ENCODE measurements at regions not wholly inside any gene's neighbourhood (a gene's known extent, or its start where the extent isn't known, plus 50 kb on each side); places are given as distances from the start of the nearest gene placed in this dataset.

GRCh38 chr11:104329078-104329665 is 165.2 kb upstream of the PDGFD start:
- TF ChIP-seq EGR1 (IDR thresholded peaks at IDR 0.05), result no peak
- no peak for TF ChIP-seq MAX (IDR thresholded peaks at IDR 0.05)
- no peak for TF ChIP-seq TAF1 (IDR thresholded peaks at IDR 0.05; ENCODE audit: low read depth)
- TF ChIP-seq EP300 (IDR thresholded peaks at IDR 0.05; ENCODE audit: borderline replicate concordance), result no peak
- no peak for TF ChIP-seq FOXM1 (IDR thresholded peaks at IDR 0.05; ENCODE audit: borderline replicate concordance, low read depth)
- TF ChIP-seq ZBTB7A (IDR thresholded peaks at IDR 0.05; ENCODE audit: low read depth), result no peak
- TF ChIP-seq RAD21 (IDR thresholded peaks at IDR 0.05; ENCODE audit: low read depth), result no peak
- no peak for TF ChIP-seq NFIC (IDR thresholded peaks at IDR 0.05)
- no peak for TF ChIP-seq CEBPB (IDR thresholded peaks at IDR 0.05)
- no peak for TF ChIP-seq YY1 (IDR thresholded peaks at IDR 0.05; ENCODE audit: low read depth)
- TF ChIP-seq REST (IDR thresholded peaks at IDR 0.05; ENCODE audit: low read depth), result no peak
- no peak for TF ChIP-seq CREB1 (IDR thresholded peaks at IDR 0.05; ENCODE audit: low read depth)
- TF ChIP-seq TCF12 (IDR thresholded peaks at IDR 0.05; ENCODE audit: low read depth), result no peak
- TF ChIP-seq TEAD4 (IDR thresholded peaks at IDR 0.05), result no peak
